IgD-negative memory B cell (primary cell): ENCODE measurements at regions not wholly inside any gene's neighbourhood (a gene's known extent, or its start where the extent isn't known, plus 50 kb on each side); places are given as distances from the start of the nearest gene placed in this dataset.
A peak's percentile ranks its signal among the peaks of the same experiment; 100 is the strongest.
"Not testable (repeated sequence)": the region's sequence is repeated elsewhere in the genome, so short reads cannot be mapped to it uniquely, and the experiment has no call there.

Source experiments
- H3K27ac Mint-ChIP-seq, 3 donors: one replicate each; pipeline ENCODE4 v1.8.0; 2020 to 2022; ENCODE audit warnings: mild to moderate bottlenecking in 3 of 3, mixed read lengths in 3 of 3, moderate library complexity in 1 of 3
- H3K27me3 Mint-ChIP-seq: one replicate; pipeline ENCODE4 v1.8.0; 2021; ENCODE audit warnings: mixed read lengths
- H3K36me3 Mint-ChIP-seq: one replicate; pipeline ENCODE4 v1.8.0; 2020; ENCODE audit warnings: mild to moderate bottlenecking, mixed read lengths
- H3K4me1 Mint-ChIP-seq, 3 donors: one replicate each; pipeline ENCODE4 v1.8.0; 2020 to 2022; ENCODE audit warnings: mixed read lengths in 3 of 3, mild to moderate bottlenecking in 1 of 3
- H3K4me3 Mint-ChIP-seq, 4 donors: one replicate each; pipeline ENCODE4 v1.8.0; 2020 to 2022; ENCODE audit warnings: mild to moderate bottlenecking in 4 of 4, mixed read lengths in 4 of 4, moderate library complexity in 3 of 4
- H3K9me3 Mint-ChIP-seq, 3 donors: one replicate each; pipeline ENCODE4 v1.8.0; 2020 to 2021; ENCODE audit warnings: mixed read lengths in 3 of 3, mild to moderate bottlenecking in 1 of 3

DNA sequence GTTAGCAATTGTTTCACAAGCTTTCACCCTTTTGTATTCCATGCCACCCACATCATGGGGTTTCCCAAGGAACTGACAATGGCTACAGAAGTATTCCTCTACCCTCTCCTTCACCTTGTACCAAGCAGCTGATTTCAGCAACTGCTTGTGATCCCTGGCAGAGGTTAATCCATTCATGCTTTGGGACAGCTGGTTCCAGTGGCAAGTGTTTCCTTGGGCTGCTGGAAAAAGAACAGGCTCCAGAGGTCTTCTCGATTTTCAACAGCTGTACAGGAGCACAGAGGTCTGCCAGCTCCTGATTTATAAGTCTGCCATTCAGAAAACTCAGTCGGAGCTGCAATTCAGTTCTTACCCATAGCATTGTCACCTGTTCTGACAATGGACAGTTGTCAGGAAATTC lies 239.2 kb upstream of the CWC22 start:
- H3K9me3 Mint-ChIP-seq = peaks cover 0 to 3% (median 0%) of the 10 kb centered on the region in 3 donors
- H3K4me1 Mint-ChIP-seq = no peaks in the 10 kb centered on the region
- no peak overlapping the region for H3K27ac Mint-ChIP-seq
- H3K36me3 Mint-ChIP-seq = peaks cover 3% of the 10 kb centered on the region
- H3K4me3 Mint-ChIP-seq = no peak overlapping the region
- no peaks in the 10 kb centered on the region for H3K27me3 Mint-ChIP-seq

- no peaks in the 10 kb centered on the region for H3K4me1 Mint-ChIP-seq
- H3K27ac Mint-ChIP-seq = no peak overlapping the region
- no peaks in the 10 kb centered on the region for H3K27me3 Mint-ChIP-seq
- no peak overlapping the region for H3K4me3 Mint-ChIP-seq
- H3K36me3 Mint-ChIP-seq = no peaks in the 10 kb centered on the region
- peaks cover 0 to 3% (median 0%) of the 10 kb centered on the region in 3 donors for H3K9me3 Mint-ChIP-seq
Measured at GRCh38 chr2:180240774-180241173, 233.7 kb upstream of the CWC22 start.

- Mint-ChIP-seq H3K36me3 (no peaks in the 10 kb centered on the region), H3K4me1 (no peaks in the 10 kb centered on the region), H3K4me3 (no peak overlapping the region), H3K9me3 (peaks cover 0 to 1% (median 0%) of the 10 kb centered on the region in 3 donors), H3K27me3 (no peaks in the 10 kb centered on the region), H3K27ac (peak overlapping the region in 1 of 3 donors; percentile 44)
Measured at GRCh38 chr2:180238729-180239128, 231.6 kb upstream of the CWC22 start.

GRCh38 chr2:180236061-180236460 lies 229.0 kb upstream of the CWC22 start:
- not testable (repeated sequence) for H3K36me3 Mint-ChIP-seq, H3K9me3 Mint-ChIP-seq, H3K27me3 Mint-ChIP-seq, H3K27ac Mint-ChIP-seq, H3K4me3 Mint-ChIP-seq, H3K4me1 Mint-ChIP-seq

DNA sequence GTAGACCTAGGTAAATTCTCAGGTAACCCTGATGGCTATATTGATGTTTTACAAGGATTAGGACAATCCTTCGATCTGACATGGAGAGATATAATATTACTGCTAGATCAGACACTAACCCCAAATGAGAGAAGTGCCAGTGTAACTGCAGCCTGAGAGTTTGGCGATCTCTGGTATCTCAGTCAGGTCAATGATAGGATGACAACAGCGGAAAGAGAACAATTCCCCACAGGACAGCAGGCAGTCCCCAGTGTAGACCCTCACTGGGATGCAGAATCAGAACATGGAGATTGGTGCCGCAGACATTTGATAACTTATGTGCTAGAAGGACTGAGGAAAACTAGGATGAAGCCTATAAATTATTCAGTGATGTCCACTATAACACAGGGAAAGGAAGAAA lies 228.4 kb upstream of the CWC22 start:
- H3K27me3 Mint-ChIP-seq, H3K9me3 Mint-ChIP-seq, H3K4me3 Mint-ChIP-seq, H3K36me3 Mint-ChIP-seq, H3K27ac Mint-ChIP-seq, H3K4me1 Mint-ChIP-seq: not testable (repeated sequence)

DNA sequence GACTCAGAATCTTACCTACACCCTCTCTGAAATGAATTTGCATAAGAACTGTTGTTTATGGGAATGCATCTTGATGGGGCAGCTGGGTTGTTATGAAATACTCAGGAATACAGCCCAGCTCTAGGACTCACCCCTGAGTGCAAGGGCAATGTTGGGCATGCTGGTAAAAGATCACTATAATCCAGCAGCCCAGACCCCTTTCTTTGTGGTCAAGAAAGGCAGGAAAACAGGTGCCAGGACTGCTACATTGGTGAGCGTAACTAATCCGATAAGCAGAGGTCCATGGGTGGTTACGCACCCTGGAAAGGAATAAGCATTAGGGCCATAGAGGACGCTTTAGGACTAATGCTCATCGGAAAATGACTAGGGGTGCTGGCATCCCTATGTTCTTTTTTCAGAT lies 227.9 kb upstream of the CWC22 start:
- not testable (repeated sequence) for H3K9me3 Mint-ChIP-seq, H3K4me3 Mint-ChIP-seq, H3K27me3 Mint-ChIP-seq, H3K4me1 Mint-ChIP-seq, H3K36me3 Mint-ChIP-seq, H3K27ac Mint-ChIP-seq

DNA sequence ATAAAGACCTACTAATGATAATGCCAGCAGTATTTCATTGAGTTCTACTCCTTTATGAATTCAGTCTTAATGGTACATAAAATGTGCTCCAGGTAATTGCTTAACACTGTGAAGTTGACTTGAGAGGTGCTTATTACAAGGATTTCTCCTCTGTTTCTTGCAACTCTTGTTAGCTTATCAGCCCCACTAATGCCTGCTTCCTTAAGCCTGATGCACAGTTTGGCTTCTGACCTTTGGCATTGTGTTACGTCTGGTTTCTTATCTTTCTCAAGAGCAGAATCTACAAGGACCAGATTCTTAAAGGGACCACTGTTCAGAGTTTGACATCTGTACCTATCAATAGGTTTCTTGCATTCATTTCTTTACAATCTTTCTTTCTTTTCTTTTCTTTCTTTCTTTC lies 223.9 kb upstream of the CWC22 start:
- Mint-ChIP-seq H3K27ac (no peak overlapping the region), H3K9me3 (peaks cover 0 to 2% (median 0%) of the 10 kb centered on the region in 3 donors), H3K4me3 (no peak overlapping the region), H3K4me1 (no peaks in the 10 kb centered on the region), H3K36me3 (no peaks in the 10 kb centered on the region), H3K27me3 (no peaks in the 10 kb centered on the region)

DNA sequence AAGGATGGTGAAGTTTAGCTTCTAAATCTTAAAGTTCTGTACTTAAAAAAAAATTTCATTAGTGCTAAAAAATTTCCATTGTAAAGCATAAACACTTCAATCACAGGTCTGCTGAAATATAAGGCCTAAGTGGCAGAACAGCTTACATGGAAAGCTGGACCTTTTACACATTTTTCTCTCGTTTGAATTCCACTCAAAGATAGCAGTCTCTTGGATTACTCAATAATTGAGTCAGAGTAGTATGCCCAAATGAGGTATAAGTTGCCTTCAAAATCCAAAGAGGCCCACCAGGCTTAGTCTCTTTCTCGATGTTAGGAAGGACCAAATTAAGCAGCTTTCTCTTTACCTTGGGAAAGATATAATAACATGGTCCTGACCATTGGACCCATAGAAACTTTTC lies 220.4 kb upstream of the CWC22 start:
- no peaks in the 10 kb centered on the region for H3K4me1 Mint-ChIP-seq
- H3K27ac Mint-ChIP-seq = no peak overlapping the region
- peaks cover 2 to 16% (median 5%) of the 10 kb centered on the region in 3 donors for H3K9me3 Mint-ChIP-seq
- no peaks in the 10 kb centered on the region for H3K36me3 Mint-ChIP-seq
- no peaks in the 10 kb centered on the region for H3K27me3 Mint-ChIP-seq
- H3K4me3 Mint-ChIP-seq = no peak overlapping the region

DNA sequence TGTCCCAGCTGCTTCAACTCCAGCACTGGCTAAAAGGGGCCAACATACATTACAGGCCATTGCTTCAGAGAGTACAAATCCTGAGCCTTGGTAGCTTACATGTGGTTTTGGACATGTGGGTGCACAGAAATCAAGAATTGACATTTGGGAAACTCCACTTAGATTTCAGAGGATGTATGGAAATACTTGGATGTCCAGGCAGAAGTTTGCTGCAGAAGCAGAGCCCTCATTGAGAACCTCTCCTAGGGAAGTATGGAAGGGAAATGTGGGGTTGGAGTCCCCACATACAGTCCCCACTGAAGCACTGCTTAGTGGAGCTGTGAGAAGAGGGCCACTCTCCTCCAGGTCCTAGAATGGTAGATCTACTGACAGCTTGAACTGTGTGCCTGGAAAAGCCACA lies 218.0 kb upstream of the CWC22 start:
- H3K9me3 Mint-ChIP-seq = peaks cover 2 to 16% (median 5%) of the 10 kb centered on the region in 3 donors
- H3K36me3 Mint-ChIP-seq = no peaks in the 10 kb centered on the region
- no peaks in the 10 kb centered on the region for H3K27me3 Mint-ChIP-seq
- no peaks in the 10 kb centered on the region for H3K4me1 Mint-ChIP-seq
- H3K4me3 Mint-ChIP-seq = no peak overlapping the region
- H3K27ac Mint-ChIP-seq = no peak overlapping the region

- H3K27ac Mint-ChIP-seq = no peak overlapping the region
- H3K27me3 Mint-ChIP-seq = no peaks in the 10 kb centered on the region
- H3K4me1 Mint-ChIP-seq = no peaks in the 10 kb centered on the region
- peaks cover 2 to 16% (median 5%) of the 10 kb centered on the region in 3 donors for H3K9me3 Mint-ChIP-seq
- peaks cover 1% of the 10 kb centered on the region for H3K36me3 Mint-ChIP-seq
- H3K4me3 Mint-ChIP-seq = no peak overlapping the region
Measured at GRCh38 chr2:180222644-180223043, 215.5 kb upstream of the CWC22 start.

- no peak overlapping the region for H3K27ac Mint-ChIP-seq
Measured at GRCh38 chr2:180219491-180219890, 212.4 kb upstream of the CWC22 start.

GRCh38 chr2:180208841-180209240 lies 201.7 kb upstream of the CWC22 start:
- Mint-ChIP-seq H3K27me3 (no peaks in the 10 kb centered on the region), H3K36me3 (no peaks in the 10 kb centered on the region), H3K4me3 (no peak overlapping the region), H3K4me1 (no peaks in the 10 kb centered on the region), H3K27ac (no peak overlapping the region), H3K9me3 (no peaks in the 10 kb centered on the region)

More at GRCh38 chr2:180219491-180219890, 212.4 kb upstream of the CWC22 start:
- Mint-ChIP-seq H3K4me3 (no peak overlapping the region), H3K4me1 (no peaks in the 10 kb centered on the region), H3K27me3 (no peaks in the 10 kb centered on the region), H3K9me3 (peaks cover 3 to 11% (median 6%) of the 10 kb centered on the region in 3 donors), H3K36me3 (peaks cover 2% of the 10 kb centered on the region)

- H3K9me3 Mint-ChIP-seq = no peaks in the 10 kb centered on the region
- H3K27ac Mint-ChIP-seq = no peak overlapping the region
- no peak overlapping the region for H3K4me3 Mint-ChIP-seq
- no peaks in the 10 kb centered on the region for H3K4me1 Mint-ChIP-seq
- no peaks in the 10 kb centered on the region for H3K36me3 Mint-ChIP-seq
- no peaks in the 10 kb centered on the region for H3K27me3 Mint-ChIP-seq
Measured at GRCh38 chr2:180205621-180206235, 198.6 kb upstream of the CWC22 start.

DNA sequence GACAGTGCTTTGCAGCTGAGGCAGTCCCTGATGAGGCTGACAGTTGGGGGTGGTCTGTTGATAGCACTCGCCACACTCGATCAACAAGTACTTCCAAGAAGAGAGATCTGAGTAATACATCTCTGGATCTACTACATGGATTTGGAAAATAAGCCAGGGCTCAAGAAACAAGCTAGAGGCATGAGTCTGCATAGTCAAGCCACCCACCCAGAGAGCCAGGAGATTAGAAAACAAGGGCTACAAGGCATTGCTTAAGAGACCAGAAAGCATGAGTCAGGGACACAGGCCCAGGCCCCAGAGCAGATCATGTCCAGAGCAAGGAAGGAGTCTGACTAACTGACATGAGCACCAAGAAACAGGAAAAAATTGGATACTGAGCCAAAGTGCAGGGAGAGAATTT lies 196.9 kb upstream of the CWC22 start:
- H3K4me3 Mint-ChIP-seq = no peak overlapping the region
- H3K4me1 Mint-ChIP-seq = no peaks in the 10 kb centered on the region
- no peaks in the 10 kb centered on the region for H3K27me3 Mint-ChIP-seq
- no peaks in the 10 kb centered on the region for H3K36me3 Mint-ChIP-seq
- no peaks in the 10 kb centered on the region for H3K9me3 Mint-ChIP-seq
- no peak overlapping the region for H3K27ac Mint-ChIP-seq

- H3K27me3 Mint-ChIP-seq = no peaks in the 10 kb centered on the region
- no peak overlapping the region for H3K27ac Mint-ChIP-seq
- no peaks in the 10 kb centered on the region for H3K9me3 Mint-ChIP-seq
- H3K36me3 Mint-ChIP-seq = no peaks in the 10 kb centered on the region
- H3K4me3 Mint-ChIP-seq = no peak overlapping the region
- H3K4me1 Mint-ChIP-seq = no peaks in the 10 kb centered on the region
Measured at GRCh38 chr2:180202467-180202951, 195.4 kb upstream of the CWC22 start.

DNA sequence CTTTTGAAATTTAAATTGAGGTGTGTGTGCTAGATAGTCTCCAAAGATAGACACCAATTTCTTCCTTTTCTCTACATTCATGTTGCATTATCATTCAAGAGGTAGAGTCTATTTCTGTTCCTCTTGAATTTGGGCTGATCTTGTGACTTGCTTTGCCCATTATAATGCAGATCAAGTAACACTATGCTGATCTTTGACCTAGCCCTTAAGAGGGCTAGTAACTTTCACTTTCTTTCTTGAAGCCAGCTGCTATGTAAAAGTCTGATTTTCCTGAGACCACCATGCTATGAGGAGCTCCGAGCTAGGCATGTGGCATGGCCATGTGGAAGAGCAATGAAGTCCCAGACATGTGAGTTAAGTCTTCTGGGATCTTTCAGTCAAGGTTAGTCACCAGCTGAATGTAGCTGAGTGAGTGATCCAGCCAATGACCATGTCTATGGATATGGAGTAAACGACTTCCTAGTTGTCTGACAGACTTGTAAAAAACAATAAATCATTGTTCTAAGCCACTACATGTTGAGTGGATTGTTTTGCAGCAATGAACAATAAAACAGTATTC lies 189.4 kb upstream of the CWC22 start:
- peaks cover 0 to 10% (median 3%) of the 10 kb centered on the region in 3 donors for H3K4me1 Mint-ChIP-seq
- no peak overlapping the region for H3K27ac Mint-ChIP-seq
- no peaks in the 10 kb centered on the region for H3K36me3 Mint-ChIP-seq
- H3K27me3 Mint-ChIP-seq = no peaks in the 10 kb centered on the region
- H3K9me3 Mint-ChIP-seq = peaks cover 0 to 2% (median 0%) of the 10 kb centered on the region in 3 donors
- H3K4me3 Mint-ChIP-seq = peak overlapping the region in 3 of 4 donors; percentile 24 to 68 (median 53)
